ENCODE measurements at regions not wholly inside any gene's neighbourhood (a gene's known extent, or its start where the extent isn't known, plus 50 kb on each side); places are given as distances from the start of the nearest gene placed in this dataset.

- Histone ChIP-seq H3K9me3 (no peaks in the 10 kb centered on the region), H3K27ac (no peak overlapping the region), H3K36me3 (no peaks in the 10 kb centered on the region), H3K4me1 (no peaks in the 10 kb centered on the region), H3K27me3 (ENCODE audit: low read depth) (no peaks in the 10 kb centered on the region), H3K4me3 (no peak overlapping the region)
- DNase-seq (no peak), ATAC-seq (no peak)
- TF ChIP-seq CTCF (IDR thresholded peaks at IDR 0.05) = no peak
- intact Hi-C loops (cut with DNase I) = no loop called here
Observed at GRCh38 chr4:93957186-93957585, 128.6 kb downstream of the ATOH1 start.

- Histone ChIP-seq H3K4me1 (no peaks in the 10 kb centered on the region), H3K27ac (no peak overlapping the region), H3K4me3 (no peak overlapping the region), H3K27me3 (ENCODE audit: low read depth) (no peaks in the 10 kb centered on the region), H3K36me3 (no peaks in the 10 kb centered on the region), H3K9me3 (no peaks in the 10 kb centered on the region)
- TF ChIP-seq CTCF (IDR thresholded peaks at IDR 0.05) = no peak
- intact Hi-C loops (cut with DNase I) = no loop called here
- DNase-seq (no peak), ATAC-seq (no peak)
Observed at GRCh38 chr4:93960450-93960849, 131.9 kb downstream of the ATOH1 start.

GRCh38 chr4:93960916-93961315, 132.4 kb downstream of the ATOH1 start:
- H3K36me3 ChIP-seq = no peaks in the 10 kb centered on the region
- TF ChIP-seq CTCF (IDR thresholded peaks at IDR 0.05) = no peak
- DNase-seq (no peak), ATAC-seq (no peak)
- no peaks in the 10 kb centered on the region for H3K4me1 ChIP-seq
- no peaks in the 10 kb centered on the region for H3K27me3 ChIP-seq (ENCODE audit: low read depth)
- no peak overlapping the region for H3K27ac ChIP-seq
- intact Hi-C loops (cut with DNase I) = no loop called here
- no peaks in the 10 kb centered on the region for H3K9me3 ChIP-seq
- H3K4me3 ChIP-seq = no peak overlapping the region

- no peak overlapping the region for H3K4me3 ChIP-seq
- no peaks in the 10 kb centered on the region for H3K9me3 ChIP-seq
- TF ChIP-seq CTCF (IDR thresholded peaks at IDR 0.05) = no peak
- ATAC-seq (no peak), DNase-seq (no peak)
- H3K27ac ChIP-seq = no peak overlapping the region
- no peaks in the 10 kb centered on the region for H3K27me3 ChIP-seq (ENCODE audit: low read depth)
- intact Hi-C loops (cut with DNase I) = no loop called here
- H3K36me3 ChIP-seq = no peaks in the 10 kb centered on the region
- H3K4me1 ChIP-seq = no peaks in the 10 kb centered on the region
Observed at GRCh38 chr4:93981594-93981993, 153.0 kb downstream of the ATOH1 start.

- Histone ChIP-seq H3K4me3 (no peak overlapping the region), H3K27ac (no peak overlapping the region), H3K9me3 (peaks cover 4% of the 10 kb centered on the region), H3K4me1 (no peaks in the 10 kb centered on the region), H3K27me3 (ENCODE audit: low read depth) (no peaks in the 10 kb centered on the region), H3K36me3 (no peaks in the 10 kb centered on the region)
- ATAC-seq (no peak), DNase-seq (no peak)
- TF ChIP-seq CTCF (IDR thresholded peaks at IDR 0.05) = no peak
- intact Hi-C loops (cut with DNase I) = no loop called here
Observed at GRCh38 chr4:93982255-93982654, 153.7 kb downstream of the ATOH1 start.

GRCh38 chr4:93983140-93983539, 154.6 kb downstream of the ATOH1 start:
- H3K27me3 ChIP-seq (ENCODE audit: low read depth) = no peaks in the 10 kb centered on the region
- no peak overlapping the region for H3K4me3 ChIP-seq
- H3K4me1 ChIP-seq = no peaks in the 10 kb centered on the region
- no peak for TF ChIP-seq CTCF (IDR thresholded peaks at IDR 0.05)
- no peaks in the 10 kb centered on the region for H3K36me3 ChIP-seq
- intact Hi-C loops (cut with DNase I) = no loop called here
- H3K9me3 ChIP-seq = peaks cover 4% of the 10 kb centered on the region
- ATAC-seq = no peak
- DNase-seq = no peak
- H3K27ac ChIP-seq = no peak overlapping the region
